Uterus (tissue), 2 donors: ENCODE measurements at regions not wholly inside any gene's neighbourhood (a gene's known extent, or its start where the extent isn't known, plus 50 kb on each side); places are given as distances from the start of the nearest gene placed in this dataset.

Experiments
- CTCF ChIP-seq, 4 experiments: fragments of 200-600 bp in 2 of 4; fragments of 450-650 bp in 2 of 4; sonication (generic) in 2 of 4; IDR thresholded peaks; one replicate each; pipeline ENCODE4 v1.5.1; 2016 to 2019; ENCODE audit warnings: antibody characterized with exemption in 4 of 4, mild to moderate bottlenecking in 2 of 4, moderate library complexity in 1 of 4
- POLR2A ChIP-seq, 2 donors: fragments of 450-650 bp; IDR thresholded peaks; one replicate each; pipeline ENCODE4 v1.6.1; 2016; ENCODE audit warnings: antibody characterized with exemption in 2 of 2, mild to moderate bottlenecking in 1 of 2, moderate library complexity in 1 of 2

- TF ChIP-seq CTCF (IDR thresholded peaks at IDR 0.05) (no peak), POLR2A (IDR thresholded peaks at IDR 0.05) (no peak)
These were observed 140.5 kb downstream of the TSN start for GRCh38 chr2:121895723-121896571.
